ENCODE measurements at regions not wholly inside any gene's neighbourhood (a gene's known extent, or its start where the extent isn't known, plus 50 kb on each side); places are given as distances from the start of the nearest gene placed in this dataset.

DNA sequence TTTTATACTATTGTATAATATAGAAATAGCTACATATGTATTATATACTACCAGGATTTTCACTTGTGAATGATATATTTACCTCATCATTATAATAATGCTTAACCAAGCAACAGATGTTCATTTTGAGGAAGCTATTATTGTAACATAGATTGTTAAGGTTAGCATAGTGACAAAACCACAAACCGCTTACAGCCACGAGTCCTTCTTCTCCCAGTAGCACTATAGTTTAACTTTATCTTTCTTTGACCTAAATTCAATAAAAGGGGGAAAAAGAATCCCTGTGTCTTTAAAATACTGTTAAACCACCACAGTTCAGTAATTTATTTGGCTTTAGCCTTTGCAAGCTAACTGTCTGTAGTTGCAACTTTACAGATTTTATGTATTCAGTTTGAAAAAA, 1039.4 kb upstream of the B3GALT2 start:
- no peak overlapping the region for H2AFZ ChIP-seq (ENCODE audit: low read depth, low read length)
- no peak for DNase-seq (ENCODE audit: extremely low read depth in 1 of 4, low spot score in 3 of 4)
- ATAC-seq = no peak
- ChIA-PET POLR2A (interaction anchor here (1.1 kb wide), 1 partner anchor 11 kb away, joined by 3 read pairs; no protein-coding TSS in a partner anchor), CTCF (ENCODE audit: low intra/inter-chr PET ratio) (no interaction called here)
- in situ Hi-C loops (cut with MboI) (no loop called here), intact Hi-C loops (cut with micrococcal nuclease) (no loop called here)
- H3K9me3 ChIP-seq (replicated peaks; ENCODE audit: control insufficient read depth, insufficient read depth, low read depth, low read length) = no peaks in the 10 kb centered on the region
- BruUV-seq (replicated peaks) = no TSS peak
- no peak overlapping the region for H3K9ac ChIP-seq (ENCODE audit: insufficient read depth in 1 of 2, low read depth in 2 of 2, low read length in 2 of 2)
- H3K79me2 ChIP-seq (ENCODE audit: control insufficient read depth, insufficient read depth, low read length) = no peaks in the 10 kb centered on the region
- H3K9me1 ChIP-seq (ENCODE audit: control insufficient read depth, insufficient read depth, low read length) = no peaks in the 10 kb centered on the region
- 5% methylated on average over 2 of the region's 2 CpGs for WGBS (ENCODE audit: insufficient coverage, low coverage, missing lambda C conversion rate)
- TF ChIP-seq ZNF197 (CRISPR knock-in tag; IDR thresholded peaks at IDR 0.05; ENCODE audit: low read depth) (no peak), SNIP1 (IDR thresholded peaks at IDR 0.05; ENCODE audit: low read depth) (no peak)
- no peaks in the 10 kb centered on the region for H3K27me3 ChIP-seq (ENCODE audit: control insufficient read depth in 2 of 2, insufficient read depth in 2 of 2, low read length in 2 of 2)
- no peaks in the 10 kb centered on the region for H4K20me1 ChIP-seq (replicated peaks; ENCODE audit: control insufficient read depth, insufficient read depth, low read length)
- no peaks in the 10 kb centered on the region for H3K4me1 ChIP-seq (replicated peaks in 1 of 2; ENCODE audit: control insufficient read depth in 2 of 2, insufficient read depth in 2 of 2, low read length in 2 of 2)
- no peak overlapping the region for H3K4me3 ChIP-seq
- no peaks in the 10 kb centered on the region for H3K36me3 ChIP-seq (ENCODE audit: control insufficient read depth, insufficient read depth, low read length)
- no peak overlapping the region for H3K27ac ChIP-seq (ENCODE audit: extremely low read depth, low read depth, low read length)
- peak; percentile 19 for FAIRE-seq
- H3K4me2 ChIP-seq (ENCODE audit: insufficient read depth, low read length) = no peak overlapping the region

DNA sequence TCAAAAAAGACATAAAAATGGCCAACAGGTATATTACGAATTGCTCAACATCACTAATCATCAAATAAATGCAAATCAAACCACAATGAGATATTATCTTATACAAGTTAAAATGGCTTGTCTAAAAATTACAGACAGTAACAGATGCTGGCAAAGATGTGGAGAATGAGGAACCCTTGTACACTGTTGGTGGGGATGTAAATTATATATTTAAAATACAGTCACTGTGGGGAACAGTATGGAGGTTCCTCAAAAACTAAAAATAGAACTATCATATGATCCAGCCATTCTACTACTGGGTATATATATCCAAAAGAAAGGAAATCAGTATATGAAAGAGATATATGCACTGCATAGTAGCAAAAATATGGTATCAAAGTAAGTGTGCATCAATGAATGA, 1037.2 kb upstream of the B3GALT2 start:
- Histone ChIP-seq H3K4me3 (no peak overlapping the region), H3K79me2 (ENCODE audit: control insufficient read depth, insufficient read depth, low read length) (no peaks in the 10 kb centered on the region), H2AFZ (ENCODE audit: low read depth, low read length) (no peak overlapping the region), H3K36me3 (ENCODE audit: control insufficient read depth, insufficient read depth, low read length) (no peaks in the 10 kb centered on the region), H3K27me3 (ENCODE audit: control insufficient read depth in 2 of 2, insufficient read depth in 2 of 2, low read length in 2 of 2) (no peaks in the 10 kb centered on the region), H3K27ac (ENCODE audit: extremely low read depth, low read depth, low read length) (no peak overlapping the region), H3K9ac (ENCODE audit: insufficient read depth in 1 of 2, low read depth in 2 of 2, low read length in 2 of 2) (no peak overlapping the region), H3K4me1 (replicated peaks in 1 of 2; ENCODE audit: control insufficient read depth in 2 of 2, insufficient read depth in 2 of 2, low read length in 2 of 2) (no peaks in the 10 kb centered on the region), H3K9me3 (replicated peaks; ENCODE audit: control insufficient read depth, insufficient read depth, low read depth, low read length) (no peaks in the 10 kb centered on the region), H3K9me1 (ENCODE audit: control insufficient read depth, insufficient read depth, low read length) (no peaks in the 10 kb centered on the region), H3K4me2 (ENCODE audit: insufficient read depth, low read length) (no peak overlapping the region), H4K20me1 (replicated peaks; ENCODE audit: control insufficient read depth, insufficient read depth, low read length) (no peaks in the 10 kb centered on the region)
- ChIA-PET CTCF (ENCODE audit: low intra/inter-chr PET ratio) (no interaction called here), POLR2A (no interaction called here)
- FAIRE-seq (no peak), DNase-seq (ENCODE audit: extremely low read depth in 1 of 4, low spot score in 3 of 4) (no peak), ATAC-seq (no peak)
- 13% methylated on average over 1 of the region's 1 CpG for WGBS (ENCODE audit: insufficient coverage, low coverage, missing lambda C conversion rate)
- intact Hi-C loops (cut with micrococcal nuclease) (no loop called here), in situ Hi-C loops (cut with MboI) (no loop called here)
- no TSS peak for BruUV-seq (replicated peaks)
- TF ChIP-seq, protein P1, sequence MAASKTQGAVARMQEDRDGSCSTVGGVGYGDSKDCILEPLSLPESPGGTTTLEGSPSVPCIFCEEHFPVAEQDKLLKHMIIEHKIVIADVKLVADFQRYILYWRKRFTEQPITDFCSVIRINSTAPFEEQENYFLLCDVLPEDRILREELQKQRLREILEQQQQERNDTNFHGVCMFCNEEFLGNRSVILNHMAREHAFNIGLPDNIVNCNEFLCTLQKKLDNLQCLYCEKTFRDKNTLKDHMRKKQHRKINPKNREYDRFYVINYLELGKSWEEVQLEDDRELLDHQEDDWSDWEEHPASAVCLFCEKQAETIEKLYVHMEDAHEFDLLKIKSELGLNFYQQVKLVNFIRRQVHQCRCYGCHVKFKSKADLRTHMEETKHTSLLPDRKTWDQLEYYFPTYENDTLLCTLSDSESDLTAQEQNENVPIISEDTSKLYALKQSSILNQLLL (CRISPR knock-in tag; IDR thresholded peaks at IDR 0.05; ENCODE audit: borderline replicate concordance) = no peak
- no peak for TF ChIP-seq KDM2B (CRISPR knock-in tag; IDR thresholded peaks at IDR 0.05)
- no peak for TF ChIP-seq HDAC3 (IDR thresholded peaks at IDR 0.05; ENCODE audit: borderline replicate concordance, partially characterized antibody)
- TF ChIP-seq KLF13 (tag; IDR thresholded peaks at IDR 0.05; ENCODE audit: borderline replicate concordance, low read depth) = no peak
- no peak for TF ChIP-seq ZNF140 (CRISPR knock-in tag; IDR thresholded peaks at IDR 0.05)
- TF ChIP-seq HDAC1 (IDR thresholded peaks at IDR 0.05) = no peak
- TF ChIP-seq, protein P2, sequence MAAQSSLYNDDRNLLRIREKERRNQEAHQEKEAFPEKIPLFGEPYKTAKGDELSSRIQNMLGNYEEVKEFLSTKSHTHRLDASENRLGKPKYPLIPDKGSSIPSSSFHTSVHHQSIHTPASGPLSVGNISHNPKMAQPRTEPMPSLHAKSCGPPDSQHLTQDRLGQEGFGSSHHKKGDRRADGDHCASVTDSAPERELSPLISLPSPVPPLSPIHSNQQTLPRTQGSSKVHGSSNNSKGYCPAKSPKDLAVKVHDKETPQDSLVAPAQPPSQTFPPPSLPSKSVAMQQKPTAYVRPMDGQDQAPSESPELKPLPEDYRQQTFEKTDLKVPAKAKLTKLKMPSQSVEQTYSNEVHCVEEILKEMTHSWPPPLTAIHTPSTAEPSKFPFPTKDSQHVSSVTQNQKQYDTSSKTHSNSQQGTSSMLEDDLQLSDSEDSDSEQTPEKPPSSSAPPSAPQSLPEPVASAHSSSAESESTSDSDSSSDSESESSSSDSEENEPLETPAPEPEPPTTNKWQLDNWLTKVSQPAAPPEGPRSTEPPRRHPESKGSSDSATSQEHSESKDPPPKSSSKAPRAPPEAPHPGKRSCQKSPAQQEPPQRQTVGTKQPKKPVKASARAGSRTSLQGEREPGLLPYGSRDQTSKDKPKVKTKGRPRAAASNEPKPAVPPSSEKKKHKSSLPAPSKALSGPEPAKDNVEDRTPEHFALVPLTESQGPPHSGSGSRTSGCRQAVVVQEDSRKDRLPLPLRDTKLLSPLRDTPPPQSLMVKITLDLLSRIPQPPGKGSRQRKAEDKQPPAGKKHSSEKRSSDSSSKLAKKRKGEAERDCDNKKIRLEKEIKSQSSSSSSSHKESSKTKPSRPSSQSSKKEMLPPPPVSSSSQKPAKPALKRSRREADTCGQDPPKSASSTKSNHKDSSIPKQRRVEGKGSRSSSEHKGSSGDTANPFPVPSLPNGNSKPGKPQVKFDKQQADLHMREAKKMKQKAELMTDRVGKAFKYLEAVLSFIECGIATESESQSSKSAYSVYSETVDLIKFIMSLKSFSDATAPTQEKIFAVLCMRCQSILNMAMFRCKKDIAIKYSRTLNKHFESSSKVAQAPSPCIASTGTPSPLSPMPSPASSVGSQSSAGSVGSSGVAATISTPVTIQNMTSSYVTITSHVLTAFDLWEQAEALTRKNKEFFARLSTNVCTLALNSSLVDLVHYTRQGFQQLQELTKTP (IDR thresholded peaks at IDR 0.05; ENCODE audit: low read depth in 1 of 2, partially characterized antibody in 2 of 2) = no peak
- no peak for TF ChIP-seq NELFE (IDR thresholded peaks at IDR 0.05; ENCODE audit: insufficient read depth, insufficient read length)
- no peak for TF ChIP-seq ARNT (IDR thresholded peaks at IDR 0.05)

Measured in K562 (cell line).